Gastrocnemius medialis (tissue), 4 donors: ENCODE measurements at regions not wholly inside any gene's neighbourhood (a gene's known extent, or its start where the extent isn't known, plus 50 kb on each side); places are given as distances from the start of the nearest gene placed in this dataset.

ENCODE experiments used
- CTCF ChIP-seq, 5 experiments: fragments of 450-650 bp in 3 of 5; fragments of 200-600 bp in 2 of 5; sonication (generic) in 2 of 5; IDR thresholded peaks in 4 of 5; conservative IDR thresholded peaks in 1 of 5; 1 replicate in 4 of 5; 2 replicates in 1 of 5; pipeline ENCODE4 v1.5.1; 2016 to 2019; ENCODE audit warnings: antibody characterized with exemption in 5 of 5, mild to moderate bottlenecking in 3 of 5, moderate library complexity in 3 of 5
- POLR2A ChIP-seq, 2 donors: fragments of 450-650 bp; IDR thresholded peaks; one replicate each; pipeline ENCODE4 v1.6.1; 2017; ENCODE audit warnings: antibody characterized with exemption in 2 of 2, mild to moderate bottlenecking in 2 of 2, moderate library complexity in 2 of 2

GRCh38 chr14:96931751-96932150, 134.6 kb downstream of the VRK1 start:
- TF ChIP-seq POLR2A (IDR thresholded peaks at IDR 0.05) (no peak), CTCF (IDR thresholded peaks at IDR 0.05 in 4 of 5, conservative IDR thresholded peaks at IDR 0.05 in 1 of 5) (no peak)
